ENCODE measurements at regions not wholly inside any gene's neighbourhood (a gene's known extent, or its start where the extent isn't known, plus 50 kb on each side); places are given as distances from the start of the nearest gene placed in this dataset.

- intact Hi-C loops (cut with micrococcal nuclease; ENCODE audit: unreplicated experiment) = loop anchor here (1.0 to 2.0 kb wide), 4 partner anchors 18 to 130 kb away; no protein-coding TSS in a partner anchor
- Histone ChIP-seq H3F3A (ENCODE audit: insufficient read depth, low read depth) (peaks cover 26% of the 10 kb centered on the region), H3K36me3 (ENCODE audit: low read depth) (no peaks in the 10 kb centered on the region), H3K4me1 (replicated peaks; ENCODE audit: insufficient read depth) (peaks cover 45% of the 10 kb centered on the region), H3K9me3 (ENCODE audit: insufficient read depth, low read depth) (peaks cover 6% of the 10 kb centered on the region; the same call in 1 of the 2 replicates), H2AFZ (peak overlapping the region; percentile 76), H3K27ac (peak overlapping the region; percentile 96), H4K20me1 (ENCODE audit: insufficient read depth) (no peaks in the 10 kb centered on the region), H3K79me2 (ENCODE audit: low read depth) (no peaks in the 10 kb centered on the region), H3K4me2 (peak overlapping the region; percentile 86), H3K27me3 (ENCODE audit: insufficient read depth, low read depth) (no peaks in the 10 kb centered on the region), H3K9me2 (ENCODE audit: insufficient read depth) (no peaks in the 10 kb centered on the region), H3K4me3 (peak overlapping the region; percentile 52)
- peak; percentile 68 to 96 for DNase-seq
- POLR2A ChIA-PET (ENCODE audit: unreplicated experiment) = interaction anchor here (0.5 to 1.0 kb wide), 5 partner anchors 19 to 910 kb away, joined by 5 to 9 read pairs (median 7); no protein-coding TSS in a partner anchor
- BruUV-seq (replicated peaks) = TSS peak; percentile 95
- TF ChIP-seq EZH2 (IDR thresholded peaks at IDR 0.05; ENCODE audit: low read depth) = no peak
- TF ChIP-seq CTCF (conservative IDR thresholded peaks at IDR 0.05) = no peak
- CTCF ChIA-PET = no interaction called here
Observed at GRCh38 chr1:244322791-244323521, 128.8 kb downstream of the ADSS2 start.

DNA sequence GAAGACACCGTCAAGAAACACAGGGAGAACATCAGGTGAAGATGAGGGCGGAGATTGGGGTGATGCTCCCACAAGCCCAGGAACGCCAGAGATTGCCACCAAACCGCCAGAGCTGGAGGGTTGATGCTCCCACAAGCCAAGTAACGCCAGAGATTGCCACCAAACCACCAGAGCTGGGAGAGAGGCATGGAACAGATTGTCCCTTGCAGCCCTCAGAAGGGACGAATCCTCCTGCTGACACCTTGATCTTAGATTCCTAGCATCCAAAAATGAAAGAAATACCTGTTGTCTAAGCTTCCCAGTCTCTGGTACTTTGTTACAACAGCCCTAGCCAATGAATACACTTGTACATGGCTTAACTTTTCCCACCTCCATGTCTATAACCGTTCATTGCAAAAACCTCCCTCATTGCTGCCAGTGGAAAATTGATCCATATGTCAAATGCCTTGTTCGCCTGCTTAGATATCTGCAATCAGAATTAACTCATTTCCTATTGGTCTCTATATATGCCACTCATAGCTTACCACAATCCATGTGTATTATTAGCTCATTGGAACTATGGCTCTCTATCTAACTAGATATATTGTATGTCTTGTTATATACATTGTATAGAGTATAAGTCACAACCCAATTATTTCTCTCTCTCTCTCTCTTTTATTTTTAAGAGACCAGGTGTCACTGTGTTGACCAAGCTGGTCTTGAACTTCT, 127.4 kb downstream of the ADSS2 start:
- H2AFZ ChIP-seq = no peak overlapping the region
- H3K4me1 ChIP-seq (replicated peaks; ENCODE audit: insufficient read depth) = peaks cover 45% of the 10 kb centered on the region
- no peak overlapping the region for H3K4me3 ChIP-seq
- no peaks in the 10 kb centered on the region for H3K79me2 ChIP-seq (ENCODE audit: low read depth)
- H3K27ac ChIP-seq = peak overlapping the region; percentile 96
- no peaks in the 10 kb centered on the region for H3K36me3 ChIP-seq (ENCODE audit: low read depth)
- peaks cover 2% of the 10 kb centered on the region; the same call in 1 of the 2 replicates for H3K9me2 ChIP-seq (ENCODE audit: insufficient read depth)
- H4K20me1 ChIP-seq (ENCODE audit: insufficient read depth) = no peaks in the 10 kb centered on the region
- DNase-seq = no peak
- TF ChIP-seq CTCF (conservative IDR thresholded peaks at IDR 0.05) (no peak), EZH2 (IDR thresholded peaks at IDR 0.05; ENCODE audit: low read depth) (no peak)
- peaks cover 6% of the 10 kb centered on the region; the same call in 1 of the 2 replicates for H3K9me3 ChIP-seq (ENCODE audit: insufficient read depth, low read depth)
- CTCF ChIA-PET = no interaction called here
- intact Hi-C loops (cut with micrococcal nuclease; ENCODE audit: unreplicated experiment) = no loop called here
- POLR2A ChIA-PET (ENCODE audit: unreplicated experiment) = no interaction called here
- no TSS peak for BruUV-seq (replicated peaks)
- peaks cover 26% of the 10 kb centered on the region for H3F3A ChIP-seq (ENCODE audit: insufficient read depth, low read depth)
- no peaks in the 10 kb centered on the region for H3K27me3 ChIP-seq (ENCODE audit: insufficient read depth, low read depth)
- no peak overlapping the region for H3K4me2 ChIP-seq

DNA sequence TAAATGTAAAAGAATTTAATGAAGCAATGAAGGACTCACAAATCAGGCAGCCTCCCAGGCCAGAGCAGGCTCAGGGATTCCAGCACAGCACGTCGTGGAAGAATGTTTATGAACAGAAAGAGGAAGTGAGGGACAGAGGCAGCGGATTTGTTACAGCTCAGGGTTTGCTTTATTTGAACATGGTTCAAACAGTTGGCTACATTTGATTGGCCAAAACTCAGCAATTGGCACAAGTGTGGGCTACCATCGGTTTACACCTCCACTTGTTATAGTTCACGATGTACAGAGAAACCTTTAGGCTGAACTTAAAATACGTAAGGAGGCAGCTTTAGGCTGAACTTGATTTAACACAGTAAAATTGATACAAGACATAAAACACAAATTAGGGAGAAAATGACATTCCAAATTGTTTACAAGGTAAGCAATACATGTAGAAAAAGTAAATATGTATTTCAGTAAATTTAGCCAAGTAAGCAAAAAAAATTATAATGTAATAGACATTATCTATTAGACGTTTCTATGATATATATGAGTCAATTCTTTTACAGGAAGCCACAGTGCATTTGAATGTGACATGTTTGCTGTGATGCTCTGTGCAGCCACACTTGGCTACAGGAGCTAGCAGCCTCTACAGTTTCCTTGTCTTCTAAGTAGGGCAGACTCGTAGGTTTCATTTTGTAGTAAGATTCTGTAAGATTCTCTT, 126.5 kb downstream of the ADSS2 start:
- H2AFZ ChIP-seq = no peak overlapping the region
- peaks cover 6% of the 10 kb centered on the region; the same call in 1 of the 2 replicates for H3K9me3 ChIP-seq (ENCODE audit: insufficient read depth, low read depth)
- H3K27me3 ChIP-seq (ENCODE audit: insufficient read depth, low read depth) = no peaks in the 10 kb centered on the region
- no peaks in the 10 kb centered on the region for H4K20me1 ChIP-seq (ENCODE audit: insufficient read depth)
- H3K27ac ChIP-seq = no peak overlapping the region
- H3K4me2 ChIP-seq = no peak overlapping the region
- POLR2A ChIA-PET (ENCODE audit: unreplicated experiment) = interaction anchor here (0.5 to 0.7 kb wide), 2 partner anchors 13 to 23 kb away, joined by 5 to 12 read pairs; no protein-coding TSS in a partner anchor
- no peaks in the 10 kb centered on the region for H3K36me3 ChIP-seq (ENCODE audit: low read depth)
- peaks cover 26% of the 10 kb centered on the region for H3F3A ChIP-seq (ENCODE audit: insufficient read depth, low read depth)
- peaks cover 4% of the 10 kb centered on the region; the same call in 1 of the 2 replicates for H3K9me2 ChIP-seq (ENCODE audit: insufficient read depth)
- no peaks in the 10 kb centered on the region for H3K79me2 ChIP-seq (ENCODE audit: low read depth)
- no TSS peak for BruUV-seq (replicated peaks)
- CTCF ChIA-PET = no interaction called here
- intact Hi-C loops (cut with micrococcal nuclease; ENCODE audit: unreplicated experiment) = no loop called here
- no peak for DNase-seq
- H3K4me1 ChIP-seq (replicated peaks; ENCODE audit: insufficient read depth) = peaks cover 50% of the 10 kb centered on the region
- TF ChIP-seq CTCF (conservative IDR thresholded peaks at IDR 0.05) (no peak), EZH2 (IDR thresholded peaks at IDR 0.05; ENCODE audit: low read depth) (no peak)
- H3K4me3 ChIP-seq = no peak overlapping the region

Measured in PC-9 (cell line).